ENCODE measurements at regions not wholly inside any gene's neighbourhood (a gene's known extent, or its start where the extent isn't known, plus 50 kb on each side); places are given as distances from the start of the nearest gene placed in this dataset.

DNA sequence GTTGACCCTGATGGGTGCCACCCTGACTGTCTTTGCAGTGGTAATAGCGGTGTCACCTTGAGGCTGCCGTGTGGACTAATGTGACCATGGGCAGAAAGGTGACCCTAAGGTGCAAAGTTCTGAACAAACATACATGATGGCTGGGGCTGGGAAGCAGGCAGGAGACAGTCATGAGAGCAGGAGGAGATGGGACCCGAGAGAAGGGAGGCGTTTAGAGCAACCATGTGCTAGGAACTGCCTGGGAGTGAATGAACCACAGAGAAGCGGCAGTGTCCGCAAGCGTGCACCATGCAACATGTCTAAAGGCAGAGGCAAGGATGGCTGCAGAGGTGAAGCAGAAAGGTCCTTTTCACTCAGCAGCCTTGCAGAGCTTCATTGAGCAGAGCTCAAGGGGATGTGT lies 113.1 kb upstream of the GDF10 start:
- no peak for DNase-seq (ENCODE audit: extremely low read depth in 1 of 2, low read depth in 1 of 2)

DNA sequence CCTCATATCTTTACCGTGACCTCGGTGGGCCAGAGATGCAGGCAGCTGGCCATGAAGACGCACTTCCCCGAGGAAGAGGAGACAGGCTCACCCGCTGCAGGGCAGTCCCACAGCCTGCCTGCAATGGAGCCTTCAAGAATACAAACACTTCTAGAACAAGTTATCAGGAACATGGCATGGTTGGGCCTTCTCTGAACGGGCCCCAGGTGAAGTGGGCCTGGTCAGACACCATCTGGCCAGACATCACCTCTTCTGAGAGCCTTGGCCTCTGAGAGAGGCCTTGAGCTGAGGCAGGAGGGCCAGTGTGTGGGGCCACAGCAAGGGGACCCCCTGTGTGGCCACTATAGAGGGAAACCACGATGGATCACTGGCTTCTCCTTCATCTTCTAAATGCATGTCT lies 112.4 kb upstream of the GDF10 start:
- DNase-seq (ENCODE audit: extremely low read depth in 1 of 2, low read depth in 1 of 2), result no peak

DNA sequence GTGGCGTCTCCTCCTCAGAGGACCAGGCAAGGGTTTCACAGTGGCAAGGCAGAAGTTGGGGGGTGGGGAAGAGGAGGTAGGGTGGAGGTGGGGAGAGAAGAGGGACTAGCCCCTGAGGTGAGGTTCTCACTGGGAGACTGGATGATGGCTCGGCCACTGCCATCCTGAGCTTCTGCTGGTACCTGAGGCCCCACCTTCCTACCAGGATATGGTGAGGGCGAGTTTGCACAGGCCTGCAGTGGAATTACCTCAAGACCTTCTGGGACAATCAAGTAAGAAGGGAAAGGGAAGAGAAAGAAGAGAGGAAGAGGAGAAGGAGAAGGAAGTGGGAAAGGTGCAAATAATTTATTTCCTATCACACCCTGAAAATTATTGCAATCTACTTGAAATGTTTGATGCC lies 111.8 kb upstream of the GDF10 start:
- no peak for DNase-seq (ENCODE audit: extremely low read depth in 1 of 2, low read depth in 1 of 2)

DNA sequence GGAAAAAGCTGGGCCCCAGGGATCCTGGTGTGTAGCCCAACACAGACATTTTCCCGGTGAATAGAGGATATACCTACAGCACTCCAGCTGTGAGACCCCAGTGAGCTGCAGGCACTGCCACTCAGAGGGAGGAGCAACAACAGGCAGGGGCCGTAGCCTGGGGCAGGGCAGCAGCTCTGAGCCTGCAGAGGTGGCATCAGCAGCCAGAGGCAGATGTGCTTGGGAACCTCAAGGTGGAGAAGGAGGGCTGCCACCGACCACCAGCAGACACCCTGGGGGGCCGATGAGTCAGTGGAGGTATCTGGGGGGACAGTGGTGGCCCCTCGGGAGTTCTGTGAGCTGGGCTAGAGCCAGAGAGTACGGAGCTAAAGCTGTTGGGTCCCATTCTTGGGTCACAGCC lies 110.2 kb upstream of the GDF10 start:
- DNase-seq (ENCODE audit: extremely low read depth in 1 of 2, low read depth in 1 of 2), result no peak

DNA sequence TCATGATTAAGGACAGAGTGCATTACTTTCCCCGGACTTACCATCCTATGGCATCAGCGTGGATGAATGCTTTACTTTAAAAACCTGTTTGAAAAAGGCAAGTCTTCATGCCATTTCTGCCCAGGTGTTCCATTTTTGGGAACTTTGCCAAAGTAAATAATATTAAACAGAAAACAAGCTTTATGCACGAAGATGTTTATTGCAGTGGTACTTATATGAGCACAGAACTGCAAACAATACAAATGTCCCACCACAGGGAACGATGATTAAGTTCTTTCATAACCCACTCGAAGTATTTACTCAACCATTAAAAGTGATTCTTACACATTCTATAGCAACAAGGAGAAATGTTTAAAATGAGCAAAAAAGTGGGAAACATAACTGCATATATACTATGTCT lies 109.7 kb upstream of the GDF10 start:
- DNase-seq (ENCODE audit: extremely low read depth in 1 of 2, low read depth in 1 of 2), result no peak

- DNase-seq (ENCODE audit: extremely low read depth in 1 of 2, low read depth in 1 of 2), result no peak
Measured at GRCh38 chr10:47190802-47191450, 109.1 kb upstream of the GDF10 start.

DNA sequence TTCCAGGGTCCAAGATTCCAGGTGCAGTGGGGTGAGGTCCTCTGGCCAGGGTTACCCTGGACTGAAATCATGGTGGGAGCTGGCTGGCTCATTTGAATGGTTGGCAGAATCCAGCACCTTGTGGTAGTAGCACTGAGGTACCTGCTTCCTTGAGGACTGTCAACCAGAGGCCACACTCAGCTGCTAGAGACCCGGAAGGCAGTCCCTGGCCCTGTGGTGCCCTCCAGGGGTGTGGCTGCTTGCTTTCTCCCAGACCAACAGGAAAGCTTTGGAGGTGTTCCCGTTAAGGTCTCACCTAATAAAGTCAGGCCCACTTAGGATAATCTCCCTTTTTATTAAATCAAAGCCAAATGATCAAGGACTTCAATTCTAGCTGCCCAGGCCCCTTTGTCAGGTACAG lies 107.7 kb upstream of the GDF10 start:
- DNase-seq (ENCODE audit: extremely low read depth in 1 of 2, low read depth in 1 of 2), result no peak

DNA sequence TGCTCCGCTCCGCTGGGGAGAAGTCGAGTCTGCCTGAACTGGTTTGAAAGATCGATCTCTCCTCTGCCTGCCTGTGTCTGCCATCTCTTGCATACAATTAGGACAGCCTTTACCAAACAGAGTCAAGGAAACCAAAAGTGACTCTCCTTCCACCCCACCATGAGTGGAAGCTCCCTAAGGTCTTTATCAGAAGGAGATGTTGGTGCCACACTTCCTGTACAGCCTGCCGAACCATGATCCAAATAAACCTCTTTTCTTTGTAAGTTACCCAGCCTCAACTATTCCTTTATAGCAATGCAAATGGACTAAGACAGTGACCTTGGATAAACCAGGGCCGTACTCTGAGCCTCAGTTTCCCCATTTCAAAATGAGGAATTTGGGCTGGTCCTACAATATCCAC lies 106.3 kb upstream of the GDF10 start:
- no peak for DNase-seq (ENCODE audit: extremely low read depth in 1 of 2, low read depth in 1 of 2)

DNA sequence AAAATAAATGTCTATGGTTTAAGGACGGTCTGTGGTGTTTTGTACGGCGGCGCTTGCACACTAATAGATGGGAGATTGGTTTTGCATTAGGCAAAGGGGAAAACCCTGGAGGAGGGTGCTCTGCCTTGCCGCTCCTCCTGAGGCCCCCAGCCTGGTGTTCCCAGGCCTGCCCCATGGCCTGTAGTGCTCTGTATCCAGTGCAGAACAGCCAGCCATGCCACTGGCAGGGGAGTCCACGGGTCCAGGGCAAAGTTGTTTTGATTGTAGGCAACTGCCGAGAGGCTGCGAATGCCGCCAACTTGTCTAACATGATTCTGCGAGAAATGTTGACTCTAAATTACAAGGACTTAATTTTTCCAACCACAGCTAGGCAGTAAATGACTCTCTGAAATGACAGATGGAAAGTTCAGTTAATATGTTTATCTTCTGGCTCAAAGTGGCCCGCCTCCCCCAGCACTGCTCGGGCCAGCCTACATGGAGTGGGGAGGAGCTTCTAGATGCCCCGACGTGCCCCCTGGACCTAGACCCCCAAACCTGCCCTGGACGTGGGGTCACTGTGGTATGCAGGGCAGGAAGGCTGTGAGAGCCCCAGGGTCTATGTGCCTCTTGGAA lies 104.6 kb upstream of the GDF10 start:
- no peak for DNase-seq (ENCODE audit: extremely low read depth in 1 of 2, low read depth in 1 of 2)

DNA sequence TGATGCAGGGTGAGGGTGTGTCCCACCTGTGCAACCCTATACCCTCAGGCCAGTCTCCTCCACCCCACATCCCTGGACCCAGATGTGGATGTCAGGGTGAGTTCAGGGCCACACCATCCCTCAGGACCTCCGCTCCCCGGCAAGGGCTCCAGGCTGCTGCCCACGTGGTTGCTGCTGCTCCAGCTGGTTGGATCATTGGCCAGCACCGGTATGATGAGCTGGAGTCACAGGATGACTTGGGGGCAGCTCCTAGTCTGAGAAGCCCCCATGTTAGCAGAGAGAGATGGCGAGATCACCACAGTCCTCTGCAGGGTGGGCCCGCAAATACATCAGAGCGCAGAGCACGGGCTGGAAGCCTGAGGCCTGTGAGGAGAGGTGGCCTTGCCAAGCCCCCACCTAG lies 103.3 kb upstream of the GDF10 start:
- DNase-seq (ENCODE audit: extremely low read depth in 1 of 2, low read depth in 1 of 2), result no peak

DNA sequence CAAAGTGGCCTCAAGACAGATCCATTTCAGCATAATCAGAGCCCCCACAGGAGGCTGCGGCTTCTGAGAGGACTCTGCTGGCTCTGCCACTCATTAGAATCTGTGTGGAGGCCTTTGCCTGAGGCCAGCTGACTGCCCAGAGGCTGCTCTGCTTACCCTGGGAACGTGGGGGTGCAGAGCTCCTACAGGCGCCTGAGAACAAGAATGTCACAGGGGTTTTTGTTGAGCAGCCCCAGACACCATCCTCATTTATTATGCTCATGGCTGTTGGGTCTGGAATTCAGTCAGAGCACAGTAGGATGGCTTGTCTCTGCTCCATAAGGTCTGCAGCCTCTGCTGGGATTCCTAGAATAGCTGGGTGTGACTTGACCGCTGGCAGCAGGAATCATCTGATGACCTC lies 101.8 kb upstream of the GDF10 start:
- no peak for DNase-seq (ENCODE audit: extremely low read depth in 1 of 2, low read depth in 1 of 2)

GRCh38 chr10:47205192-47205591 lies 94.8 kb upstream of the GDF10 start:
- no peak for DNase-seq (ENCODE audit: extremely low read depth in 1 of 2, low read depth in 1 of 2)

GRCh38 chr10:47206449-47207280 lies 93.3 kb upstream of the GDF10 start:
- DNase-seq (ENCODE audit: extremely low read depth in 1 of 2, low read depth in 1 of 2), result no peak

DNA sequence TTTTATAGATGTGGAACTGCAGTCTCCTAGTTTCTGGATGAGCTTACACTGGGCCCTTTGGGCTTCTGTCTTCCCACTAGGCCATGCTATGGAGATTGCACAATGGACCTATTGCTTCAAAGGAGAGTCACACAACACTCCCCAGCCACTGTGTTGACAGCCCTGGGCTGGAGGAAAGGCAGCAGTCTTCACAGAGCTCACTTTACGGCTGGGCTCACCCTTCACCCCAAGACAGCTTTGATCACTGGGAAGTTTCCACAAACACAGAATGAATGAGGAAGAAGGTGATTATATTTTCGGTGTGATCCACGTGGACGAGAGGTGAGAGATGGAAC lies 92.7 kb upstream of the GDF10 start:
- no peak for DNase-seq (ENCODE audit: extremely low read depth in 1 of 2, low read depth in 1 of 2)

DNA sequence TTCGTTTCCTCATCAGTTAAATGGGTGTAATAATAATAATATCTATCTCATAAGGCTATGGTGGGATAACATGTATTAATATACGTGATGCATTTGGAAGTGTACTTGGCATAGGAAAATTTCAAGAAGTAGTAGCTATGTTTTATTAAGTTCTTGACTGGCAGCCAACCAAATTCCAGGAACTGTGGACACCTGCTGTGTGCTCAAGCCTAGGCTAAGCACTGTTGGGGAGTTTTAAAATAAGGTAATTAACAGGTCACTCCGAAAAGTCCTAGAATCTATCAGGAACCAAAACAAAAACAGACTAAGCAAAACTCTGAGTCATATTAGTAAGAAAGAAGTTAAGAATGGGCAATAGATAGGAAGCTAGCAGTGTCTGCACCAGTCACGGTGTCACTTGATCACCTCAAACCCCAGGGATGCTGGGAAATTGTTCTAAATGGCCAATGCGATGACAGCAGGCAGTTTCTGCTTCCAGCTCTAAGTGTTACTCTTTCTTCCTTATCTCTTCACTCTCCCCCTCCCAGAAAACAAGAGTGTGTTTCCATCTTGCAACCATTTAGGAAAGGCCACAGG lies 92.0 kb upstream of the GDF10 start:
- no peak for DNase-seq (ENCODE audit: extremely low read depth in 1 of 2, low read depth in 1 of 2)

GRCh38 chr10:47209466-47209865 lies 90.5 kb upstream of the GDF10 start:
- no peak for DNase-seq (ENCODE audit: extremely low read depth in 1 of 2, low read depth in 1 of 2)

DNA sequence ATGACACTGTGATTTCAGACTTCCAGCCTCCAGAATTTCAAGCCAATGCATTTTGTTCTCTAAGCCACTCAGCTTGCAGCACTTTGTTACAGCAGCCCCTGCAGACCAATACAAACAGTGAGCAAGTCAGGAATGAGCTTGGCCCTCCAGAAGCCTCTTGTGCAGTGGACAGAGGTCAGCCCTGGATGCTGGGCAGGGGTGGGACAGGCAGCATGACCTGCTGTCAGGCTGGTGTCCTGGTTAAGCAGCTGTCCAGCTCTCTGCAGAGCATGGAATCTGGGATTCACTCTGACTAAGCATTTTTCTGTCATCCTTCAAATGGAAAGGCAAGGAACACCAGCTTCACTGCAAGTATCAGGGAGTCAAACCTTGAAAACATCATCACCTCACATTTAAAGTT lies 85.5 kb upstream of the GDF10 start:
- no peak for DNase-seq (ENCODE audit: extremely low read depth in 1 of 2, low read depth in 1 of 2)

DNA sequence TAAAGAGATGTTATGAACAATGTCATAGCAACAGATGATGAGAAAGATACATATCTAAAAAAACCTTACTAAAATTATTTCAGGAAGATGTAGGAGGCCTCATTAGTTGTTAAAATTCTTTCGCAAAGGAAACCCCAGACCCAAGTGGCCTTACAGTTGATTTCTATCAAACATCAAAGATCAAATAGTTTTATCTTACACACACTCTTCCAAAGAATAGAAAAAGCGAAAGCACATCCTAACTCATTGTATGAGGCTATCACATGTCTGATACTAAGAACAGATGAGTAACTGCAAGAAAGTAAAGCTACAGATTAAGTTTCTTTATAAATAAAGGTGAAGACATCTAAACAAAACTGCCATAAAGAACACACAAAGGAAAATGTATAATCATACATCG lies 82.9 kb upstream of the GDF10 start:
- no peak for DNase-seq (ENCODE audit: extremely low read depth in 1 of 2, low read depth in 1 of 2)

DNA sequence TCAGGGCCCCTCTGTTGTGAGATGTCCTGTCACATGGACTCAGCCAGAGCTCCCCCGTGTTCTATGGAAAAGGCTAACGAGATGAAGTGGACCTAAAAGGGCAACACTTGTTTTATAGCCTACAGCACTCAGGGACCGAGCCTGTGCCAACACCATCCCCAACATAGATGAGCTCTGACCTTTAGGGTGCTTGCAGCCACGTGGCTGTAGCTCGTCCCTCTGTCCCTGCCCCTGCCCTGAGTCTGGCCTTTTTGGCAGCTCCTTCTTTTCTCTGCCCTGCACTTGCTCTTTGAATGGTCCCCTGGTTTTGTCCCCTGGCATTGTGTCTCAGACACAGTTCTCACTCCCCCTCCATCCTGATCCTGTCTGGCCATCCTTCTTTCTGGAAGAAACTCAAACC lies 81.2 kb upstream of the GDF10 start:
- DNase-seq (ENCODE audit: extremely low read depth in 1 of 2, low read depth in 1 of 2), result no peak

GRCh38 chr10:47222461-47222860 lies 77.5 kb upstream of the GDF10 start:
- no peak for DNase-seq (ENCODE audit: extremely low read depth in 1 of 2, low read depth in 1 of 2)

DNA sequence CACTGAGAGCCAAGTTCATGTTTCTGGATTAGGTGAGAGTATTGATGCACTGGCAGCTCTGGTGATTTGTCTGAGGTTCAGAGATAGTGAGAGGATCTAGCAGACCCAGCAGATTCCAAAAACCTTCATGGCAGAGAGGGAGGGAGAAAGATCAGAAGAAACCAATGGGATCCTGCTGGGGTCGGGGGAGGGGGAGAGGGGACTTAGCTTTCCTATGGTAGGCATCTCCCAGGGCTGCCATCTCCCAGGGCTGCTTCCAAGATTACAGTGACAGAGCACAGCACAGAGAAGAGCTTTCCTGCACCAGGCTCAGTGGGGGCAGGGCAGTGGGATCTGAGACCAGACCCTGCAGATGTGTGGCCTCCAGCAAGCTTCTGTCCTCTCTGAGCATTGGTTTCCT lies 76.8 kb upstream of the GDF10 start:
- DNase-seq (ENCODE audit: extremely low read depth in 1 of 2, low read depth in 1 of 2), result no peak

Measured in stimulated activated CD8-positive, alpha-beta memory T cell treated with anti-CD3 and anti-CD28 coated beads, Interleukin-7, amount 100 ng/mL, for 48 hours (primary cell).